ENCODE measurements at regions not wholly inside any gene's neighbourhood (a gene's known extent, or its start where the extent isn't known, plus 50 kb on each side); places are given as distances from the start of the nearest gene placed in this dataset.

DNA sequence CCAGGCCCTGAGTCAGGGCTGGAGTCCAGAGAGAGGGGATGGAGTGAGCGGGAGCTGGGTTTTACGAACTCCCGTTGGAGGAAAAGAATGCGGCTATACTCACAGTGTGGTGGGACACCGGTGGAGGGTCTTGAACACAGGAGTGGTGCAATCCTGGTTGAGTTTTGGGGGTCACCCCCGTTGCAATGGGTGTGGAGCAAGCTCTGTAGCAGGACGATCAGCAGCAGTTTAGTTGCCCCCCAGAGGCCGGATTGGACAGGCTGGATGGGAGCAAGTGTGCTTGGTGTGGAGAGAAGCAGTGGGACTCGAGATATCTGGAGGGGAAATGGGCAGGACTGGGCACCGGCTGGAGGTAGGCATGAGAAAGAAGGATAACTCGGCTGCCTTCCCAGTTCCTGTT, 72.3 kb upstream of the TWIST2 start:
- TF ChIP-seq ZNF571 (tag by site-specific recombination; IDR thresholded peaks at IDR 0.05) = no peak
- TF ChIP-seq KLF9 (tag by site-specific recombination; IDR thresholded peaks at IDR 0.05; ENCODE audit: low read depth) = no peak
- TF ChIP-seq, protein P1, sequence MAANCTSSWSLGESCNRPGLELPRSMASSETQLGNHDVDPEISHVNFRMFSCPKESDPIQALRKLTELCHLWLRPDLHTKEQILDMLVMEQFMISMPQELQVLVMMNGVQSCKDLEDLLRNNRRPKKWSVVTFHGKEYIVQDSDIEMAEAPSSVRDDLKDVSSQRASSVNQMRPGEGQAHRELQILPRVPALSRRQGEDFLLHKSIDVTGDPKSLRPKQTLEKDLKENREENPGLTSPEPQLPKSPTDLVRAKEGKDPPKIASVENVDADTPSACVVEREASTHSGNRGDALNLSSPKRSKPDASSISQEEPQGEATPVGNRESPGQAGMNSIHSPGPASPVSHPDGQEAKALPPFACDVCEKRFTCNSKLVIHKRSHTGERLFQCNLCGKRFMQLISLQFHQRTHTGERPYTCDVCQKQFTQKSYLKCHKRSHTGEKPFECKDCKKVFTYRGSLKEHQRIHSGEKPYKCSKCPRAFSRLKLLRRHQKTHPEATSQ (tag by site-specific recombination; IDR thresholded peaks at IDR 0.05) = no peak
- TF ChIP-seq, protein P2, sequence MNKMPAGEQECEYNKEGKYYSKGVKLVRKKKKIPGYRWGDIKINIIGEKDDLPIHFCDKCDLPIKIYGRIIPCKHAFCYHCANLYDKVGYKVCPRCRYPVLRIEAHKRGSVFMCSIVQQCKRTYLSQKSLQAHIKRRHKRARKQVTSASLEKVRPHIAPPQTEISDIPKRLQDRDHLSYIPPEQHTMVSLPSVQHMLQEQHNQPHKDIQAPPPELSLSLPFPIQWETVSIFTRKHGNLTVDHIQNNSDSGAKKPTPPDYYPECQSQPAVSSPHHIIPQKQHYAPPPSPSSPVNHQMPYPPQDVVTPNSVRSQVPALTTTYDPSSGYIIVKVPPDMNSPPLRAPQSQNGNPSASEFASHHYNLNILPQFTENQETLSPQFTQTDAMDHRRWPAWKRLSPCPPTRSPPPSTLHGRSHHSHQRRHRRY (tag by site-specific recombination; IDR thresholded peaks at IDR 0.05) = no peak
- no peak for TF ChIP-seq ZBTB8A (tag by site-specific recombination; IDR thresholded peaks at IDR 0.05)
- no peak for TF ChIP-seq HOXD13 (CRISPR knock-in tag; IDR thresholded peaks at IDR 0.05; ENCODE audit: borderline replicate concordance)
- TF ChIP-seq, protein P3, sequence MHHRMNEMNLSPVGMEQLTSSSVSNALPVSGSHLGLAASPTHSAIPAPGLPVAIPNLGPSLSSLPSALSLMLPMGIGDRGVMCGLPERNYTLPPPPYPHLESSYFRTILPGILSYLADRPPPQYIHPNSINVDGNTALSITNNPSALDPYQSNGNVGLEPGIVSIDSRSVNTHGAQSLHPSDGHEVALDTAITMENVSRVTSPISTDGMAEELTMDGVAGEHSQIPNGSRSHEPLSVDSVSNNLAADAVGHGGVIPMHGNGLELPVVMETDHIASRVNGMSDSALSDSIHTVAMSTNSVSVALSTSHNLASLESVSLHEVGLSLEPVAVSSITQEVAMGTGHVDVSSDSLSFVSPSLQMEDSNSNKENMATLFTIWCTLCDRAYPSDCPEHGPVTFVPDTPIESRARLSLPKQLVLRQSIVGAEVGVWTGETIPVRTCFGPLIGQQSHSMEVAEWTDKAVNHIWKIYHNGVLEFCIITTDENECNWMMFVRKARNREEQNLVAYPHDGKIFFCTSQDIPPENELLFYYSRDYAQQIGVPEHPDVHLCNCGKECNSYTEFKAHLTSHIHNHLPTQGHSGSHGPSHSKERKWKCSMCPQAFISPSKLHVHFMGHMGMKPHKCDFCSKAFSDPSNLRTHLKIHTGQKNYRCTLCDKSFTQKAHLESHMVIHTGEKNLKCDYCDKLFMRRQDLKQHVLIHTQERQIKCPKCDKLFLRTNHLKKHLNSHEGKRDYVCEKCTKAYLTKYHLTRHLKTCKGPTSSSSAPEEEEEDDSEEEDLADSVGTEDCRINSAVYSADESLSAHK (tag by site-specific recombination; IDR thresholded peaks at IDR 0.05) = no peak
- H3K4me1 ChIP-seq (ENCODE audit: control insufficient read depth, insufficient read depth, low read length) = no peaks in the 10 kb centered on the region
- H3K4me3 ChIP-seq (ENCODE audit: low read depth, low read length) = no peak overlapping the region
- H3K27ac ChIP-seq (ENCODE audit: extremely low read depth, low read depth, low read length) = no peak overlapping the region
- H3K9me3 ChIP-seq (ENCODE audit: control insufficient read depth, insufficient read depth, low read depth, low read length) = no peaks in the 10 kb centered on the region
- ChIA-PET POLR2A (no interaction called here), CTCF (interaction anchor here (0.6 kb wide), 1 partner anchor 221 kb away, joined by 3 read pairs; no protein-coding TSS in a partner anchor)
- no peaks in the 10 kb centered on the region for H3K36me3 ChIP-seq (ENCODE audit: control insufficient read depth in 2 of 2, insufficient read depth in 1 of 2, low read length in 2 of 2)

DNA sequence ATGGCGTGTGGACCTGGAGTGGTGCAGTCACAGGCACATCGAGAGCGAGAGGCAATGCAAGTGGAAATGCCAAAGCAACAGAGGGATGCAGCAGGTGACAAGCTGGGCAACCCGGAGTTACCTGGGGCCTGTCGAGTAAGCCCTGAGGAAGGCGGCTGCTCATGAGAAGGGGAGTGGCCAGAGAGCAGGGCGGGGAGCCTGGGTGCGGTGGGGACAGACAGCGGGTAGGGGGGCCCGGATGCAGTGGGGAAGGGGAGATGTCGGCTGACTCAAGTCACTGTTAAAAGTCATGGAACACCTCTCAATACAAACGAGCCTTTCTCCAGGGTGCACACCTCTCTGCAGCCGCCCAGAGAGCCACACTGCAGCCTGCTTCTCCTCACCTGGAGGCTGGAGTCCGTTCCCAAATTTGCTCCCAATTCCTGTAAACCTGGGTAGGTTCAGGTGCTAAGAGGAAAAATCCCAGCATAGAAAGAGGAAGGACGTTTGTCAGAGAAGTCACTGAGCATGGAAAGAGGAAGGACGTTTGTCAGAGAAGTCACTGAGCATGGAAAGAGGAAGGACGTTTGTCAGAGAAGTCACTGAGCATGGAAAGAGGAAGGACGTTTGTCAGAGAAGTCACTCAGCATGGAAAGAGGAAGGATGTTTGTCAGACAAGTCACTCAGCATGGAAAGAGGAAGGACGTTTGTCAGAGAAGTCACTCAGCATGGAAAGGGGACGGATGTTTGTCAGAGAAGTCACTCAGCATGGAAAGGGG, 71.7 kb upstream of the TWIST2 start:
- POLR2A ChIA-PET = no interaction called here
- CTCF ChIA-PET = no interaction called here
- no peak overlapping the region for H3K27ac ChIP-seq (ENCODE audit: extremely low read depth, low read depth, low read length)
- no peak for TF ChIP-seq ZNF341 (tag by site-specific recombination; IDR thresholded peaks at IDR 0.05; ENCODE audit: low read depth)
- no peak for TF ChIP-seq ZBTB8A (tag by site-specific recombination; IDR thresholded peaks at IDR 0.05)
- no peak for TF ChIP-seq ZNF140 (tag by site-specific recombination; IDR thresholded peaks at IDR 0.05)
- TF ChIP-seq, protein P4, sequence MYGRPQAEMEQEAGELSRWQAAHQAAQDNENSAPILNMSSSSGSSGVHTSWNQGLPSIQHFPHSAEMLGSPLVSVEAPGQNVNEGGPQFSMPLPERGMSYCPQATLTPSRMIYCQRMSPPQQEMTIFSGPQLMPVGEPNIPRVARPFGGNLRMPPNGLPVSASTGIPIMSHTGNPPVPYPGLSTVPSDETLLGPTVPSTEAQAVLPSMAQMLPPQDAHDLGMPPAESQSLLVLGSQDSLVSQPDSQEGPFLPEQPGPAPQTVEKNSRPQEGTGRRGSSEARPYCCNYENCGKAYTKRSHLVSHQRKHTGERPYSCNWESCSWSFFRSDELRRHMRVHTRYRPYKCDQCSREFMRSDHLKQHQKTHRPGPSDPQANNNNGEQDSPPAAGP (tag by site-specific recombination; IDR thresholded peaks at IDR 0.05) = no peak
- no peak for TF ChIP-seq ZSCAN23 (tag by site-specific recombination; IDR thresholded peaks at IDR 0.05)
- TF ChIP-seq, protein P5, sequence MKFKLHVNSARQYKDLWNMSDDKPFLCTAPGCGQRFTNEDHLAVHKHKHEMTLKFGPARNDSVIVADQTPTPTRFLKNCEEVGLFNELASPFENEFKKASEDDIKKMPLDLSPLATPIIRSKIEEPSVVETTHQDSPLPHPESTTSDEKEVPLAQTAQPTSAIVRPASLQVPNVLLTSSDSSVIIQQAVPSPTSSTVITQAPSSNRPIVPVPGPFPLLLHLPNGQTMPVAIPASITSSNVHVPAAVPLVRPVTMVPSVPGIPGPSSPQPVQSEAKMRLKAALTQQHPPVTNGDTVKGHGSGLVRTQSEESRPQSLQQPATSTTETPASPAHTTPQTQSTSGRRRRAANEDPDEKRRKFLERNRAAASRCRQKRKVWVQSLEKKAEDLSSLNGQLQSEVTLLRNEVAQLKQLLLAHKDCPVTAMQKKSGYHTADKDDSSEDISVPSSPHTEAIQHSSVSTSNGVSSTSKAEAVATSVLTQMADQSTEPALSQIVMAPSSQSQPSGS (tag by site-specific recombination; IDR thresholded peaks at IDR 0.05; ENCODE audit: low read depth) = no peak
- TF ChIP-seq, protein P6, sequence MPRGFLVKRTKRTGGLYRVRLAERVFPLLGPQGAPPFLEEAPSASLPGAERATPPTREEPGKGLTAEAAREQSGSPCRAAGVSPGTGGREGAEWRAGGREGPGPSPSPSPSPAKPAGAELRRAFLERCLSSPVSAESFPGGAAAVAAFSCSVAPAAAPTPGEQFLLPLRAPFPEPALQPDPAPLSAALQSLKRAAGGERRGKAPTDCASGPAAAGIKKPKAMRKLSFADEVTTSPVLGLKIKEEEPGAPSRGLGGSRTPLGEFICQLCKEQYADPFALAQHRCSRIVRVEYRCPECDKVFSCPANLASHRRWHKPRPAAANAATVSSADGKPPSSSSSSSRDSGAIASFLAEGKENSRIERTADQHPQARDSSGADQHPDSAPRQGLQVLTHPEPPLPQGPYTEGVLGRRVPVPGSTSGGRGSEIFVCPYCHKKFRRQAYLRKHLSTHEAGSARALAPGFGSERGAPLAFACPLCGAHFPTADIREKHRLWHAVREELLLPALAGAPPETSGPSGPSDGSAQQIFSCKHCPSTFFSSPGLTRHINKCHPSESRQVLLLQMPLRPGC (tag by site-specific recombination; IDR thresholded peaks at IDR 0.05) = no peak
- no peak for TF ChIP-seq ZNF530 (tag by site-specific recombination; IDR thresholded peaks at IDR 0.05; ENCODE audit: low read depth)
- no peak for TF ChIP-seq HOXA7 (CRISPR knock-in tag; IDR thresholded peaks at IDR 0.05; ENCODE audit: borderline replicate concordance)
- no peak for TF ChIP-seq ZNF354C (tag by site-specific recombination; IDR thresholded peaks at IDR 0.05; ENCODE audit: borderline replicate concordance, low read depth)
- no peak for TF ChIP-seq ZNF292 (tag by site-specific recombination; IDR thresholded peaks at IDR 0.05; ENCODE audit: borderline replicate concordance, low read depth)
- TF ChIP-seq ZNF747 (tag by site-specific recombination; IDR thresholded peaks at IDR 0.05) = no peak
- no peak for TF ChIP-seq ZNF175 (tag by site-specific recombination; IDR thresholded peaks at IDR 0.05)
- TF ChIP-seq, protein P7, sequence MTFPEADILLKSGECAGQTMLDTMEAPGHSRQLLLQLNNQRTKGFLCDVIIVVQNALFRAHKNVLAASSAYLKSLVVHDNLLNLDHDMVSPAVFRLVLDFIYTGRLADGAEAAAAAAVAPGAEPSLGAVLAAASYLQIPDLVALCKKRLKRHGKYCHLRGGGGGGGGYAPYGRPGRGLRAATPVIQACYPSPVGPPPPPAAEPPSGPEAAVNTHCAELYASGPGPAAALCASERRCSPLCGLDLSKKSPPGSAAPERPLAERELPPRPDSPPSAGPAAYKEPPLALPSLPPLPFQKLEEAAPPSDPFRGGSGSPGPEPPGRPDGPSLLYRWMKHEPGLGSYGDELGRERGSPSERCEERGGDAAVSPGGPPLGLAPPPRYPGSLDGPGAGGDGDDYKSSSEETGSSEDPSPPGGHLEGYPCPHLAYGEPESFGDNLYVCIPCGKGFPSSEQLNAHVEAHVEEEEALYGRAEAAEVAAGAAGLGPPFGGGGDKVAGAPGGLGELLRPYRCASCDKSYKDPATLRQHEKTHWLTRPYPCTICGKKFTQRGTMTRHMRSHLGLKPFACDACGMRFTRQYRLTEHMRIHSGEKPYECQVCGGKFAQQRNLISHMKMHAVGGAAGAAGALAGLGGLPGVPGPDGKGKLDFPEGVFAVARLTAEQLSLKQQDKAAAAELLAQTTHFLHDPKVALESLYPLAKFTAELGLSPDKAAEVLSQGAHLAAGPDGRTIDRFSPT (tag by site-specific recombination; IDR thresholded peaks at IDR 0.05) = no peak
- TF ChIP-seq, protein P8, sequence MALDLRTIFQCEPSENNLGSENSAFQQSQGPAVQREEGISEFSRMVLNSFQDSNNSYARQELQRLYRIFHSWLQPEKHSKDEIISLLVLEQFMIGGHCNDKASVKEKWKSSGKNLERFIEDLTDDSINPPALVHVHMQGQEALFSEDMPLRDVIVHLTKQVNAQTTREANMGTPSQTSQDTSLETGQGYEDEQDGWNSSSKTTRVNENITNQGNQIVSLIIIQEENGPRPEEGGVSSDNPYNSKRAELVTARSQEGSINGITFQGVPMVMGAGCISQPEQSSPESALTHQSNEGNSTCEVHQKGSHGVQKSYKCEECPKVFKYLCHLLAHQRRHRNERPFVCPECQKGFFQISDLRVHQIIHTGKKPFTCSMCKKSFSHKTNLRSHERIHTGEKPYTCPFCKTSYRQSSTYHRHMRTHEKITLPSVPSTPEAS (tag by site-specific recombination; IDR thresholded peaks at IDR 0.05) = no peak

More for the DNA sequence above, 71.7 kb upstream of the TWIST2 start:
- H3K4me1 ChIP-seq (ENCODE audit: control insufficient read depth, insufficient read depth, low read length) = no peaks in the 10 kb centered on the region
- no peaks in the 10 kb centered on the region for H3K9me3 ChIP-seq (ENCODE audit: control insufficient read depth, insufficient read depth, low read depth, low read length)
- H3K36me3 ChIP-seq (ENCODE audit: control insufficient read depth in 2 of 2, insufficient read depth in 1 of 2, low read length in 2 of 2) = no peaks in the 10 kb centered on the region
- H3K4me3 ChIP-seq (ENCODE audit: low read depth, low read length) = no peak overlapping the region
